OCI-LY3 (cell line): ENCODE measurements at regions not wholly inside any gene's neighbourhood (a gene's known extent, or its start where the extent isn't known, plus 50 kb on each side); places are given as distances from the start of the nearest gene placed in this dataset.

Experiments
- CTCF ChIP-seq: fragments of 200-600, 300-600 bp; sonication (generic); IDR thresholded peaks from 2 replicates; pipeline ENCODE4 v1.5.1; 2014; ENCODE audit warnings: antibody characterized with exemption, low read length, low read depth
- EZH2phosphoT487 ChIP-seq: fragments of 200-600 bp; shearing (Covaris generic); IDR thresholded peaks from 2 replicates; pipeline ENCODE4 v1.6.1; 2018; ENCODE audit warnings: antibody characterized with exemption, mixed run types, low read depth

DNA sequence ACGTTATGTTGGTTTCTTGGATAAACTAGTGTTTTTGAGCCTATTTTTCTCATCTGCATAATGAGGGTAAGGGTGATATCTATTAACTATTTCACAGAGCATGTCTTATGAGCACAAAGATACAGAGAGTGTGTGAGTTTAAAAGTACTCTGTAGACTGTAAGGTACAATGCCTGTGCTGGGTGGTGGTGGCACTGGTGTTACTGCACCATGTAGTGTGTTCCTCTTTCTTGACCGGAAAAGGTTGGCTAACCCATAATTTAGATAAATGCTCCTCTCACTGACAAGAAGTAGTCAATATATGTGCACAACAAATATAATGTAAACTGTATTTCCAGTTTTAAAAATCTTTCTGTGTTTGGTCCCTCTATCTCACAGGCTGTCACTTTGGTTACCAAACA lies 116.2 kb upstream of the MMS22L start:
- TF ChIP-seq CTCF: no peak
- no peak for TF ChIP-seq EZH2phosphoT487
